ENCODE measurements at regions not wholly inside any gene's neighbourhood (a gene's known extent, or its start where the extent isn't known, plus 50 kb on each side); places are given as distances from the start of the nearest gene placed in this dataset.

DNA sequence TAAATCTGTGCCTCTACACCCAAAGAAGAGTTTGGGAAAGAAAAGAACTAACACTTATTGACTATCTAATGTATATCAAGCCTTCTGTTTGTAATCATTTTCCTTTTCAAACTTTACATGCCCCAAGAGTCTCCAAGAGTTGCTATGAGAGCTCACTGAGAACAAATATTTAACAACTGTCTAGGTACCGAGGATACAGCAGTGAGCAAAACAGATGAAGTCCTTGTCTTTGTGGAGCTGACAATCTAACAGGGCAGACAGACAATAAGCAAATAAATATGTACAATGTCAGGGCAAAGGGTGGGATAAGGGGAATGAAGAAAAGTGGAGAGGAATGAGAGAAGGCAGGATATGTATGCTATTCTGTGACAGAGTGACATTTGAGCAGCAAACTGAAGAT is 64.8 kb upstream of the KSR1 start:
- no peak for DNase-seq (ENCODE audit: low read depth in 2 of 2)

DNA sequence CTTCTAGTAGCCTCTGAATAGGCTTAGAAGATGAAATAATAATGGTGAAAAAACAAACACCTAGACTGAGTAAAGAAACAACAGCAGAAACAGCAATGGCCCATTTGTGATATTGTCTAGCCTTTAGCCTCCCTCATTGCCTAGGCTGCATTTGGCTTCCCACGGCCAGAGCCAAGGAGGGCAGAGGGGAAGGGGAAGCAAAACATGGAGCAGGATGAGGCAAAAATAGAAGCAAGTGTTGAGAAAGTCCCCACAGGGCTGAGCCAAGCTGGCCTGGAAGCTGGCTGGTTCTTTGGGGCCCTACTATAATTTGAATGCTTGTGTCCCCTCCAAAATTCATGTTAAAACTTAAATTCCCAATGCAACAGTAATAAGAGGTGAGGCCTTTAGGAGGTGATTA is 60.2 kb upstream of the KSR1 start:
- DNase-seq (ENCODE audit: low read depth in 2 of 2): no peak

DNA sequence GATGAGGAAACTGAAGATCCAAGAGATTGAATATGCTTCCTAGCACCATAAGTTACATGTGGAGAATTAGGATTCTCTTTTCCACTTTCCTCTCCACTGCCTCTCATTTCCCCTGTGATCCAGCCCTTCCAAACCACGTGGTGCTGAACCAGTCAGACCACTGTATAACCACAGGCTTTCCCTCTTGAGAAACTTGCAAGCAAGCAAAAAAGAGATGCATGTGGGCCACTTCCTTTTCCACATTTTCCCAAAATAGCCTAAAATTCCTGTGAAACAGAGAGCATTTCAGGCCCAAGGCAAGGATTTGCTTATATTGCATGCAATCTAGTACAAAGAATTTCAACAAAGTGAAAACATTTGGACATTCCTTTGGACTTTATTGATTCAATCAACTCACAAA is 59.3 kb upstream of the KSR1 start:
- DNase-seq (ENCODE audit: low read depth in 2 of 2): no peak

DNA sequence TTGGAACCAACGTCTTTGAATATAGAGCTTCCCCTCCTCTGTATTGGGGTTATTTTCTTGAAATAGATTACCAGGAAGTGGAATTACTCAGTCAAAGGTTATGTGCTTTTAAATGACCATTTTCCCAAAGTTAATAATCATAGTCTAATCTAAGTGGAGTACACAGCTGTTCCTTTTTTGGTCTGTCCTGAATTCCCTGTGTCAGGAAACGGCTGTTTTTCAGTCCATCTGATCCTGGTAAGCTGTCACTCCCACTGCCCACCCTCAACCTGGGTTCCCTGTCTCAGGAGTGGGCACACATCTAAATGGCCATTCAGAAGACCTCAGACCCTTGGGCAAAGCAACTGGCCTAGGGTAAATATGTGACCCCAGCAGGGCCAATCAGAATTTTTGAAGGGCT is 57.6 kb upstream of the KSR1 start:
- no peak for DNase-seq (ENCODE audit: low read depth in 2 of 2)

DNA sequence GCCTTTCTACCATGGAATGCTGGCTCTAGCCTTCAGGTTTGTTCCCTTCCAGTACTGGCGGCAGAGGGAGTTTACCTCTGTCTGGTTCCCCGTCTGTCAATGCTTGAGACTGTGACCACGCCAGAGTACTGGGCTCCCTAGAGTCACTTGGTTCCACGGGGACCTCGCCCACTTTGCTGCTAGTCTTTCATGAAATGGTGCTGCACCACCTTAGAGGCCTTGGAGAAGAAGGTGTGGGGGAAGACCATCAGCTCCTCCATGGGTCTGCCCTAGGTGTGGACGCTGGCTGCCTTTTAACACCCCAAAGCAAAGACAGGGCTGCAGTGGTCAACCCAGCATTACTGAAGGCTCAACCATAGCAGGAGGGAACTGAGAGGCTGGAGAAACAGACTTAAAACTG is 55.3 kb upstream of the KSR1 start:
- DNase-seq (ENCODE audit: low read depth in 2 of 2): no peak

DNA sequence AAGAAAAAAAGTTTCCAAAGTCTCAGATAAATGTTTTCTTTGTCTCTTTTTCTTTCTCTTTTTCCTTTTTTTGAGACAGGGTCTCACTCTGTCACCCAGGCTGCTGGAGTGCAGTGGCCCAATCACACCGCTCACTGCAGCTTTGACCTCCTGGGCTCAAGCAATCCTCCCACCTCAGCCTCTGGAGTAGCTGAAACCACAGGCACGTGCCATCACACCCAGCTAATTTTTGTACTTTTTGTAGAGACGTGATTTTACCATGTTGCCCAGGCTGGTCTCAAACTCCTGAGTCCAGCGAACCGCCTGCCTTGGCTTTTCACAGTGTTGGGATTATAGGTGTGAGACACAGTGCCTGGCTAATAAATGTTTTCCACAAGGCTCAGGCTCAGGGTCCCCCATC is 53.3 kb upstream of the KSR1 start:
- DNase-seq (ENCODE audit: low read depth in 2 of 2): no peak

DNA sequence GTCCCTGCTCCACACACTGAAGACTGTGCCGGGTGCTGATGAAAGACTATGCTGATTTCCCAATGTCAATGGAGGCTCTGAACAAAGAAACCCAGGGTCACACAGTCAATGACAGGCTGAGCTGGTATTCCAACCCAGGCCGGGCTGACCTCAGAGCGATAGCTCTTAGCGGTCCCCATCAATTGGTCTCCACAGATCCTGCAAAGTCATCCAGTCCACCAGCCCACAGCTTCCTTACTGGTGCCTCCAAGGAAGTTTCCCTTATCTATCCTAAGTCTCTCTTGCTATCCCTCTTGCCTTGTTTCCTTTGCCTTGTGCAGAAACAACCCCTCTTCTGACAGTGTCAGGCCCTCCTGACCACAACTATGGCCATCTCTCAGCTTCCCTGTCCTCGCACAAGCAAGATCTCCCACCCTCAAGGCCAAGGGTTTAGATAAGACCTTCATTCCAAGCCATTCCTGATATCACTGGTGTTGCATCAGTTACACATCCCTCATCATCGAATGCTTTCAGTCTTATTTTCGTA is 52.7 kb upstream of the KSR1 start:
- DNase-seq (ENCODE audit: low read depth in 2 of 2): no peak

DNA sequence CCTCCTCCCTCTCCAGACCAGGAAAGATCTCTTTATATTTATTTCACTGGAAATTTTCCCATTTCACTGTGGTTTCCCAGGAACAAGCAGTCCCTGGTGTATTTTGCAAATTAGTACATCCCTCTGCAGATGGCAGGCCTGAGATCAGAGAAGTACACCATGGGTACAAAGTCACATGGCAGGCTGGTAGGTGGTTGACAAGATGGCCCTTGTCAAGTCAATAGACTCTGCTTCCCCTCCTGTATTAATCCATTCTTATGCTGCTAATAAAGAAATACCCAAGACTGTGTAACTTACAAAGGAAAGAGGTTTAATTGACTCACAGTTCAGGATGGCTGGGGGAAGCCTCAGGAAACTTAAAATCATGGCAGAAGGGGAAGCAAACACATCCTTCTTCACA is 51.6 kb upstream of the KSR1 start:
- DNase-seq (ENCODE audit: low read depth in 2 of 2): no peak

All from stimulated activated CD8-positive, alpha-beta memory T cell treated with anti-CD3 and anti-CD28 coated beads, Interleukin-7, amount 100 ng/mL, for 1 hour (primary cell).